Mesenchymal stem cell (in vitro differentiated cells and primary cell): ENCODE measurements at regions not wholly inside any gene's neighbourhood (a gene's known extent, or its start where the extent isn't known, plus 50 kb on each side); places are given as distances from the start of the nearest gene placed in this dataset.

Experiments used
- DNase-seq: peaks from one replicate; pipeline ENCODE4 v3.0.0-alpha.2; 2013
- H2AFZ ChIP-seq: one replicate; pipeline ENCODE4 v1.6.1; 2013; ENCODE audit warnings: low read depth, mild to moderate bottlenecking, control low read depth, inconsistent platforms, low read length, moderate library complexity
- H2AK5ac ChIP-seq: 2 replicates; pipeline ENCODE4 v1.6.1; 2013; ENCODE audit warnings: low read length, moderate library complexity, mild to moderate bottlenecking, inconsistent platforms; ENCODE audit not compliant: severe bottlenecking
- H2BK120ac ChIP-seq: one replicate; pipeline ENCODE4 v1.6.1; 2013; ENCODE audit warnings: low read depth, mild to moderate bottlenecking, inconsistent platforms, low read length, moderate library complexity
- H2BK12ac ChIP-seq, 2 experiments: one replicate each; pipeline ENCODE4 v1.6.1; 2013; ENCODE audit warnings: inconsistent platforms in 2 of 2, low read length in 2 of 2, mild to moderate bottlenecking in 2 of 2, moderate library complexity in 2 of 2, control low read depth in 1 of 2
- H2BK15ac ChIP-seq: one replicate; pipeline ENCODE4 v1.6.1; 2013; ENCODE audit warnings: mild to moderate bottlenecking, low read depth, inconsistent platforms; ENCODE audit not compliant: poor library complexity, severe bottlenecking
- H2BK5ac ChIP-seq: 2 replicates; pipeline ENCODE4 v1.6.1; 2013; ENCODE audit warnings: low read depth, mild to moderate bottlenecking, low read length, control low read depth, inconsistent platforms; ENCODE audit not compliant: poor library complexity, severe bottlenecking
- H3K14ac ChIP-seq, 2 experiments: one replicate each; pipeline ENCODE4 v1.6.1; 2013; ENCODE audit warnings: inconsistent platforms in 2 of 2, low read length in 2 of 2, control low read depth in 1 of 2, mild to moderate bottlenecking in 1 of 2, moderate library complexity in 1 of 2
- H3K18ac ChIP-seq, 2 experiments: one replicate each; pipeline ENCODE4 v1.6.1; 2013; ENCODE audit warnings: inconsistent platforms in 2 of 2, low read length in 2 of 2, control low read depth in 1 of 2, low read depth in 1 of 2, mild to moderate bottlenecking in 1 of 2
- H3K23ac ChIP-seq, 2 experiments: one replicate each; pipeline ENCODE4 v1.6.1; 2013; ENCODE audit warnings: inconsistent platforms in 2 of 2, low read length in 2 of 2, mild to moderate bottlenecking in 2 of 2, moderate library complexity in 2 of 2, control low read depth in 1 of 2
- H3K27ac ChIP-seq: 2 replicates; pipeline ENCODE4 v1.5.1; 2013; ENCODE audit warnings: mild to moderate bottlenecking, moderate library complexity, low read length, control low read depth, inconsistent platforms; ENCODE audit not compliant: poor library complexity, severe bottlenecking
- H3K27me3 ChIP-seq, 2 experiments: 2 replicates each; pipeline versions ENCODE4 v1.6.1 to v1.7.0; 2013; ENCODE audit warnings: low read length in 2 of 2, mild to moderate bottlenecking in 2 of 2, moderate library complexity in 2 of 2, control low read depth in 1 of 2, inconsistent platforms in 1 of 2; ENCODE audit not compliant: control insufficient read depth in 1 of 2, insufficient read depth in 1 of 2
- H3K36me3 ChIP-seq, 2 experiments: 2 replicates each; pipeline versions ENCODE4 v1.6.1 to v1.7.0; 2013; ENCODE audit warnings: low read length in 2 of 2, control low read depth in 1 of 2, inconsistent platforms in 1 of 2, low read depth in 1 of 2, mild to moderate bottlenecking in 1 of 2; ENCODE audit not compliant: insufficient read depth in 2 of 2, control insufficient read depth in 1 of 2
- H3K4ac ChIP-seq, 2 experiments: one replicate each; pipeline ENCODE4 v1.6.1; 2013; ENCODE audit warnings: inconsistent platforms in 2 of 2, low read length in 2 of 2, mild to moderate bottlenecking in 2 of 2, moderate library complexity in 2 of 2, control low read depth in 1 of 2, low read depth in 1 of 2
- H3K4me1 ChIP-seq: 2 replicates; pipeline ENCODE4 v1.6.1; 2013; ENCODE audit warnings: low read depth, low read length, control low read depth; ENCODE audit not compliant: control insufficient read depth, insufficient read depth
- H3K4me2 ChIP-seq: 2 replicates; pipeline ENCODE4 v1.6.1; 2013; ENCODE audit warnings: low read length, mild to moderate bottlenecking, inconsistent platforms; ENCODE audit not compliant: poor library complexity, severe bottlenecking
- H3K4me3 ChIP-seq, 2 experiments: 2 replicates each; pipeline versions ENCODE4 v1.5.1 to v1.7.0; 2013; ENCODE audit warnings: low read length in 2 of 2, mild to moderate bottlenecking in 2 of 2, control low read depth in 1 of 2, low read depth in 1 of 2; ENCODE audit not compliant: insufficient read depth in 1 of 2
- H3K79me1 ChIP-seq: replicated peaks from 2 replicates; pipeline ENCODE4 v1.6.1; 2013; ENCODE audit warnings: mild to moderate bottlenecking, control low read depth, low read length, inconsistent platforms; ENCODE audit not compliant: poor library complexity, severe bottlenecking
- H3K9ac ChIP-seq: 2 replicates; pipeline ENCODE4 v1.7.0; 2013; ENCODE audit warnings: mild to moderate bottlenecking, low read length, moderate library complexity
- H3K9me3 ChIP-seq: 2 replicates; pipeline ENCODE4 v1.7.0; 2013; ENCODE audit warnings: mild to moderate bottlenecking, low read length; ENCODE audit not compliant: control insufficient read depth
- H4K8ac ChIP-seq: one replicate; pipeline ENCODE4 v1.6.1; 2013; ENCODE audit warnings: inconsistent platforms, mild to moderate bottlenecking, low read length, moderate library complexity
- H4K91ac ChIP-seq: one replicate; pipeline ENCODE4 v1.6.1; 2013; ENCODE audit warnings: mild to moderate bottlenecking, low read length, inconsistent platforms
- WGBS: methylation state at CpG from one replicate; pipeline ENCODE4 v1.1.7; 2013; ENCODE audit warnings: mixed read lengths; 5-methylcytosine and 5-hydroxymethylcytosine counted together

DNA sequence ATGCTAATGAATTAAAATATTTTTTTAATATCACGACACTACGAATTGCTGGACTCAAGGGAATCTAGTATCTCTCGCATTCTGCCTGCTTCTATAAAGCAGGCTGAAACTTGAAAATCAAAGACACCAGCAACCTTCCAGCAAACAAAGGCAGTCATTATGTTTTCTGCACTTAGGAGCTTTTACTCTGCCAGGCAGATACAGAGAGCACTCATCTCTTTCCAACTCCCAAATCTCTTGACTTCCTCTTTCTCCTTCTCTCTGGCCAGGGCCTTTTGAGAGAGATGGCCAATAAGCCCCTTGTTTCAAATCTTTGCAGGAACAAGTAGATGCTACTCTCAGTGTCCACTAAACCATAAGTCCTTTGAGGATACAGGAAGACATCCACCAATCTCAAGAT is 95.2 kb upstream of the KLF3 start:
- Histone ChIP-seq H3K4me3 (no peak overlapping the region), H3K9ac (no peak overlapping the region), H2AK5ac (no peak overlapping the region), H3K4me2 (no peak overlapping the region), H3K27me3 (no peaks in the 10 kb centered on the region), H4K91ac (no peak overlapping the region), H3K18ac (no peak overlapping the region), H3K27ac (no peak overlapping the region), H2BK12ac (no peak overlapping the region), H3K14ac (no peak overlapping the region), H3K4me1 (no peaks in the 10 kb centered on the region), H2BK15ac (no peak overlapping the region), H2BK5ac (no peak overlapping the region), H3K4ac (no peak overlapping the region), H3K36me3 (no peaks in the 10 kb centered on the region), H3K23ac (no peak overlapping the region), H4K8ac (no peak overlapping the region), H2BK120ac (no peak overlapping the region), H3K9me3 (no peaks in the 10 kb centered on the region), H2AFZ (no peak overlapping the region), H3K79me1 (no peaks in the 10 kb centered on the region)
- 96% methylated on average over 3 of the region's 3 CpGs for whole genome bisulfite sequencing
- no peak for DNase-seq

GRCh38 chr4:38570647-38571276 is 93.2 kb upstream of the KLF3 start:
- Histone ChIP-seq H3K14ac (no peak overlapping the region), H3K18ac (no peak overlapping the region), H3K4ac (no peak overlapping the region), H2AK5ac (no peak overlapping the region), H3K27ac (no peak overlapping the region), H3K36me3 (no peaks in the 10 kb centered on the region), H3K4me2 (no peak overlapping the region), H2AFZ (no peak overlapping the region), H3K79me1 (no peaks in the 10 kb centered on the region), H3K23ac (no peak overlapping the region), H3K9me3 (no peaks in the 10 kb centered on the region), H2BK120ac (no peak overlapping the region), H4K91ac (no peak overlapping the region), H4K8ac (no peak overlapping the region), H3K4me3 (no peak overlapping the region), H3K4me1 (no peaks in the 10 kb centered on the region), H2BK12ac (no peak overlapping the region), H3K27me3 (no peaks in the 10 kb centered on the region), H3K9ac (no peak overlapping the region), H2BK5ac (no peak overlapping the region), H2BK15ac (no peak overlapping the region)
- DNase-seq = no peak
- WGBS = 89% methylated on average over 4 of the region's 5 CpGs

GRCh38 chr4:38572793-38573192 is 91.2 kb upstream of the KLF3 start:
- Histone ChIP-seq H2BK15ac (no peak overlapping the region), H3K4me3 (no peak overlapping the region), H2BK120ac (no peak overlapping the region), H2AK5ac (no peak overlapping the region), H3K27me3 (no peaks in the 10 kb centered on the region), H3K4me2 (no peak overlapping the region), H3K9ac (no peak overlapping the region), H2BK5ac (no peak overlapping the region), H3K36me3 (no peaks in the 10 kb centered on the region), H3K4me1 (no peaks in the 10 kb centered on the region), H4K8ac (no peak overlapping the region), H3K18ac (no peak overlapping the region), H3K79me1 (no peaks in the 10 kb centered on the region), H3K23ac (no peak overlapping the region), H3K4ac (no peak overlapping the region), H2BK12ac (no peak overlapping the region), H4K91ac (no peak overlapping the region), H3K27ac (no peak overlapping the region), H2AFZ (no peak overlapping the region), H3K14ac (no peak overlapping the region), H3K9me3 (no peaks in the 10 kb centered on the region)
- DNase-seq = no peak

DNA sequence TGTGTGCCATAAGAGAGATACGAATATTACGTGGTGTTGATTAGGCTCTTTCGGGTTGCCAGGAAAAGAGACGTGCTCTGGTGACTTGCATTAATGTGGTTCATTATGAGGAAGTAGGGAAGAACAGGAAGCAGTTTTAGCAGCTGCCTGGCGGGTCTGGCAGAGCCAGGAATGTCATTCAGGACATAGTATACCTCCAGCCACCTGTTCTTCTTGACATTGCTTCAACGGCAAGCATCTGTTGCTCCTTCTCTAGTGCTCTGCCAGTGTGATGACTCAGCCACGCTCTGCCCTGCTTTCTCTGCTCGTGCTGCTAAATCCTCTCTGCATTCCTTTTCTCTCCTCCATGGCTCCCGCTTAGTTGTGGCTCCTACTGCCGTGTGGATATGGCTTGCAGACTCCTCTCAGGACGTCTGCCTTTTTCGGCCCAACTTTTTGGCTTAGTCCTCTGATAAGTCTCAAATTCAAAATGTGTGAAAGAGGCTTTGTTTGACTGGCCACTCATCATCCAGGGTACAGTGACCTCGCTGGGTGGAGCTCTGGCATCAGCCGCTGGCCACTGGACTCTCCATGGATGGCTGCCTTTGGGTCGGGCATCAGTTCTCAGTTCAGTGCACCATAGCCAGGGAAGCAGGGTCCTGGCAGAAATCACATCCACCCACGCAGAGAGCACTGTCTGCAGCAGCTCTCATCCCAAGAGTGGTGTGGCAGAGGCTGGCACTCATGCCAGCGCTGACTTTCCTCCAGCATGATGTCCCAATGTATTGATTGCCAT is 89.3 kb upstream of the KLF3 start:
- no peak overlapping the region for H2AFZ ChIP-seq
- H4K8ac ChIP-seq = no peak overlapping the region
- H3K27me3 ChIP-seq = no peaks in the 10 kb centered on the region
- H3K4me3 ChIP-seq = no peak overlapping the region
- no peaks in the 10 kb centered on the region for H3K4me1 ChIP-seq
- no peak overlapping the region for H2BK12ac ChIP-seq
- no peak overlapping the region for H3K18ac ChIP-seq
- H2BK5ac ChIP-seq = no peak overlapping the region
- no peak overlapping the region for H4K91ac ChIP-seq
- 82% methylated on average over 17 of the region's 17 CpGs for WGBS
- no peak overlapping the region for H3K4me2 ChIP-seq
- no peak overlapping the region for H2AK5ac ChIP-seq
- no peak overlapping the region for H3K23ac ChIP-seq
- H3K4ac ChIP-seq = no peak overlapping the region
- H3K36me3 ChIP-seq = no peaks in the 10 kb centered on the region
- H3K79me1 ChIP-seq = no peaks in the 10 kb centered on the region
- H2BK15ac ChIP-seq = no peak overlapping the region
- H3K14ac ChIP-seq = peak overlapping the region in 1 of 2 experiments; percentile 18
- H3K27ac ChIP-seq = no peak overlapping the region
- H2BK120ac ChIP-seq = no peak overlapping the region
- H3K9ac ChIP-seq = no peak overlapping the region
- H3K9me3 ChIP-seq = no peaks in the 10 kb centered on the region
- DNase-seq = no peak
